Esophagus squamous epithelium (tissue), 5 donors: ENCODE measurements at regions not wholly inside any gene's neighbourhood (a gene's known extent, or its start where the extent isn't known, plus 50 kb on each side); places are given as distances from the start of the nearest gene placed in this dataset.

Experiments
- DNase-seq: peaks from one replicate; lab custom pipeline; 2025; lab: John Stamatoyannopoulos, UW
- H3K27ac ChIP-seq, 4 donors: fragments of 200-600 bp; sonication (generic); one replicate each; pipeline ENCODE4 v1.5.1; 2016 to 2019; ENCODE audit warnings: mild to moderate bottlenecking in 1 of 4
- H3K27me3 ChIP-seq, 4 donors: fragments of 200-600 bp; sonication (generic); 1 replicate in 3 of 4; 2 replicates in 1 of 4; pipeline versions ENCODE4 v1.5.1 to v1.6.0; 2017 to 2021; ENCODE audit warnings: antibody characterized with exemption in 1 of 4
- H3K36me3 ChIP-seq, 3 donors: fragments of 200-600 bp; sonication (generic); one replicate each; pipeline ENCODE4 v1.5.1; 2016 to 2019
- H3K4me1 ChIP-seq, 3 donors: fragments of 200-600 bp; sonication (generic); one replicate each; pipeline ENCODE4 v1.5.1; 2017 to 2019
- H3K4me3 ChIP-seq, 4 donors: fragments of 200-600 bp; sonication (generic); 1 replicate in 3 of 4; 2 replicates in 1 of 4; pipeline ENCODE4 v1.5.1; 2016 to 2019; ENCODE audit warnings: mild to moderate bottlenecking in 2 of 4, moderate library complexity in 1 of 4
- H3K9me3 ChIP-seq, 3 donors: fragments of 200-600 bp; sonication (generic); one replicate each; pipeline ENCODE4 v1.5.1; 2016 to 2019
- POLR2A ChIP-seq, 4 donors: fragments of 450-650 bp; IDR thresholded peaks; one replicate each; pipeline ENCODE4 v1.6.1; 2017; ENCODE audit warnings: antibody characterized with exemption in 4 of 4, mild to moderate bottlenecking in 4 of 4, moderate library complexity in 3 of 4
- WGBS, 2 donors: methylation state at CpG; one replicate each; pipeline ENCODE4 v1.1.5; 2018; 5-methylcytosine and 5-hydroxymethylcytosine counted together
- intact Hi-C: fragments of 100-400 bp; cut with DNase I; formaldehyde crosslinking; loops from one replicate; pipeline ENCODE4 v1.15.0; 2022
- TF ChIP-seq, protein P1 (sequence below), 6 experiments: fragments of 450-650 bp in 4 of 6; fragments of 200-600 bp in 2 of 6; sonication (generic) in 2 of 6; IDR thresholded peaks; one replicate each; pipeline ENCODE4 v1.5.1; 2016 to 2019; ENCODE audit warnings: antibody characterized with exemption in 6 of 6, mild to moderate bottlenecking in 4 of 6, moderate library complexity in 4 of 6
- donor health status: DM: yes; HTN: yes; CAD: no.

DNA sequence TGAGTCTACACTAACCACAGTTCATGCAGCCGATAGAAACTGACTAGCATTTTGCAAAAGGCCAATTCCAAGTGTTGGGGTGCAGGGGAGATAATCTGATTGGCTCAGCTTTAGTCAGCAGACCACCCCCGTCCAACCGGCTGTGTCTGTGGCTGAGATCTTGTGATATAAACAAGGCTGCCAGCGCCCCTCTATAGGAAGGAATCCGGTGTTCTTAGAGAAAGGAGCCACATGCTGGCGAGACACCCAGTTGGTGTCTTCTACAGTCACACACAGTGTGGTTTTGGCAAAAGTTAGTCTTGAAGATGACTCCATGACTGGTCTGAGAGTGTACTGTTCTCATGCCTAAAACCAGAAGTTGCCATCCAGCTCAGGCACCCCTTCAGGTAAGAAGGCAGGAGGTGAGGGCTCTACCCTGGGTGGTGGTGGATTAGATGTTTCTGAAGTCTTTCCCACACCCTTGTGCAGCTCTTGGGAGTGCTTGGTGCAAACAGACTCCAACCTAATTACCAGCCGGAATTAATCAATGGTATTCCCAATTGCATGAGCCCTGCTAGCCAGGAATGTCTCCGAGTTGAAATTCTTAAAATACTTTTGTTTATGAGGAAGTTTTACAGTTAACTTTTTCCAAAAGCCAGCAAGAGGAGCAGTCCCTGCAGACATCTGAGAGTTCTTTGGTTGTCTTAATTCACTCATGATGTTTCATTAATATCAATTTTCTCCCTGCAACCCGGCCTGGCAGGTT lies 172.3 kb upstream of the IRX6 start:
- H3K4me3 ChIP-seq: no peak overlapping the region
- DNase-seq: no peak
- intact Hi-C loops: no loop called here
- no peaks in the 10 kb centered on the region for H3K9me3 ChIP-seq
- no peak for TF ChIP-seq POLR2A (IDR thresholded peaks at IDR 0.05)
- no peak overlapping the region for H3K27ac ChIP-seq
- no peaks in the 10 kb centered on the region for H3K4me1 ChIP-seq
- no peaks in the 10 kb centered on the region for H3K36me3 ChIP-seq
- H3K27me3 ChIP-seq: peaks cover 0 to 16% (median 0%) of the 10 kb centered on the region in 4 donors
- WGBS, 2 donors: 84 to 89% methylated on average over 8 to 9 of the region's 9 CpGs

DNA sequence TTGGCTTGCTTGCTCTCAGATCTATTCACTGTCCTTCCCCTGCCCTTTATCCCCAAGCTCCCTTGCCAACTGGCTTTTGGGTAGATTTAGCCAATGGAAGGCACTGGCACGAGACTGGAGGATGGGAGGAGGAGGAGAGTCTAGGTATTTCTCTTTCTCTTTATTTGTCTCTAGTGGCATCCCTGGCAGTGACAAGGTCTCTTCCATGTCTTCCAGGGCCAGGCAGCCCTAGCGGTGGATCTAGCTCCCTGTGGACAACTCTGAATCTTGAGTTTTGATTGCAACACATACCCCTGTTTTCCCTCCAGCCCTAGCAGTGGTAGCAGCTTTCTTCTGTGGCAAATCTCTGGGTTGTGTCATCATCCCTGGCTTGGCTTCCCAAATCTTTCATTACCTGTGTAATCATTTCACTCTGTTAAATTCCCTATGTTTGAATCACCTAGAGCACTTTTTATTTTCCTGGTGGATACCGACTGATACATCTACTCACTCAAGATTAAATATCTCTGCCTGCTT lies 171.1 kb upstream of the IRX6 start:
- H3K4me3 ChIP-seq: no peak overlapping the region
- no peaks in the 10 kb centered on the region for H3K4me1 ChIP-seq
- DNase-seq: no peak
- no peaks in the 10 kb centered on the region for H3K36me3 ChIP-seq
- H3K27me3 ChIP-seq: peaks cover 0 to 16% (median 0%) of the 10 kb centered on the region in 4 donors
- no peak overlapping the region for H3K27ac ChIP-seq
- intact Hi-C loops: no loop called here
- no peaks in the 10 kb centered on the region for H3K9me3 ChIP-seq
- TF ChIP-seq, protein P1, sequence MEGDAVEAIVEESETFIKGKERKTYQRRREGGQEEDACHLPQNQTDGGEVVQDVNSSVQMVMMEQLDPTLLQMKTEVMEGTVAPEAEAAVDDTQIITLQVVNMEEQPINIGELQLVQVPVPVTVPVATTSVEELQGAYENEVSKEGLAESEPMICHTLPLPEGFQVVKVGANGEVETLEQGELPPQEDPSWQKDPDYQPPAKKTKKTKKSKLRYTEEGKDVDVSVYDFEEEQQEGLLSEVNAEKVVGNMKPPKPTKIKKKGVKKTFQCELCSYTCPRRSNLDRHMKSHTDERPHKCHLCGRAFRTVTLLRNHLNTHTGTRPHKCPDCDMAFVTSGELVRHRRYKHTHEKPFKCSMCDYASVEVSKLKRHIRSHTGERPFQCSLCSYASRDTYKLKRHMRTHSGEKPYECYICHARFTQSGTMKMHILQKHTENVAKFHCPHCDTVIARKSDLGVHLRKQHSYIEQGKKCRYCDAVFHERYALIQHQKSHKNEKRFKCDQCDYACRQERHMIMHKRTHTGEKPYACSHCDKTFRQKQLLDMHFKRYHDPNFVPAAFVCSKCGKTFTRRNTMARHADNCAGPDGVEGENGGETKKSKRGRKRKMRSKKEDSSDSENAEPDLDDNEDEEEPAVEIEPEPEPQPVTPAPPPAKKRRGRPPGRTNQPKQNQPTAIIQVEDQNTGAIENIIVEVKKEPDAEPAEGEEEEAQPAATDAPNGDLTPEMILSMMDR (IDR thresholded peaks at IDR 0.05): no peak
- no peak for TF ChIP-seq POLR2A (IDR thresholded peaks at IDR 0.05)
- WGBS, 2 donors: 51 to 85% methylated on average over 2 to 3 of the region's 3 CpGs

DNA sequence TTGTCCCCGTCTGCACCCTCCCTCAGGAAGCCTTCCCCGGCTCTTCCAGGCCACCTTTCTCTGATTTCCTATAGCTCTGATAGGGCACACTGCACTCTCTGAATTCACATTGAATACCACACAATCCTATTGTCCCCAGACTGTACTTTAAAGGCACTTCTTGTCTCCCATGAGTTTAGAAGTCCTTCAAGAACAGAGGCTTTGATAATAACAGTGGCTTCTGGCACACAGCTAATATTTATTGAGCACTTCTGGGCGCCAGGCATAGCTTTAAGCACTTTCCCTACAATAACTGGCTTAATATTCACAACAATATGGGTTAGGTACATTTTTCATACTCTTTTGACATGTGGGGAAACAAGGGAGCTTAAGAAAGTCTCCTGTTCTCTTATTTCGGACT lies 169.7 kb upstream of the IRX6 start:
- Histone ChIP-seq H3K27ac (no peak overlapping the region), H3K4me3 (no peak overlapping the region), H3K36me3 (no peaks in the 10 kb centered on the region), H3K27me3 (peaks cover 0 to 16% (median 0%) of the 10 kb centered on the region in 4 donors), H3K4me1 (no peaks in the 10 kb centered on the region), H3K9me3 (no peaks in the 10 kb centered on the region)
- WGBS, 2 donors: 41 to 43% methylated on average over 4 of the region's 4 CpGs
- intact Hi-C loops: no loop called here
- TF ChIP-seq, protein P1 (IDR thresholded peaks at IDR 0.05): no peak
- TF ChIP-seq POLR2A (IDR thresholded peaks at IDR 0.05): no peak
- no peak for DNase-seq

DNA sequence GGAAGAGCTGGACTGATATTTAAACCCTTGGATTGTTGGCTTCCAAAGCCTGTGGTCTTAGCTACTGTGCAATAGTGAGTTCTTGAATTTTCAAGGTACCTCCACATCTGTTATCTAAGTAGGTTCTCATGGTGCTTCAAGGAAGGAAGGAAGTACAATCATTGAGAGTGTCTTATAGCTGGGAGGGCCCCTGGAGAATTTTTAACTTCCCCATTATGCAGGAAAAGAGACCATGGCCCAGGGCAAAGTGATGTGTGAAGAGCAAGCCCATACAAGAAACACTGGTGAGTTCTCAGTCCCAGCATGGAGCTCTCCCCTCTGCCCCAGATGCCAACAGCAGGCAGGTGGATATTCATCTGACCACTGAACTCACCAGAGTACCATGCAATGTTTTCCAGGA lies 169.0 kb upstream of the IRX6 start:
- H3K9me3 ChIP-seq: no peaks in the 10 kb centered on the region
- no peak for DNase-seq
- H3K4me3 ChIP-seq: no peak overlapping the region
- no peaks in the 10 kb centered on the region for H3K36me3 ChIP-seq
- H3K27ac ChIP-seq: no peak overlapping the region
- no peak for TF ChIP-seq POLR2A (IDR thresholded peaks at IDR 0.05)
- TF ChIP-seq, protein P1 (IDR thresholded peaks at IDR 0.05): no peak
- no peaks in the 10 kb centered on the region for H3K4me1 ChIP-seq
- H3K27me3 ChIP-seq: peaks cover 0 to 16% (median 0%) of the 10 kb centered on the region in 4 donors
- intact Hi-C loops: no loop called here

DNA sequence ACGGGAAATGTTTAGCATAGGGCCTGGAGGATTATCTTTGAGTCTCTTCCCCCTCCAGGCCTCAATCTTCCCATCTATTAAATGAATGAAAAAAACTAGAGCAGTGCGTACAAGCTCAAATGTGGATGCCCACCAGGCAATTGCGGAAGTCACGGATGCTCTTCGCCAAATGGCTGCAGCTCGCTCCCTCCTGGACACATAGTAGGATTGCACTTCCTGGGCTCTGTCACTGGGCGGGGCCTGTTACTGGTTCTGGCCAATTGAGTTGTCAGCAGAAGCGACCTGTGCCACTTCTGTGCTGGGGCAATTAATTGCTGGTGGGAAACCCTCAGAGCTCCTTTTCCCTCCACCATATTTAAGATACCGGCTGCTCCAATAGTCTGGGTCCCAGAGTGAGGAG lies 168.2 kb upstream of the IRX6 start:
- H3K4me1 ChIP-seq: no peaks in the 10 kb centered on the region
- no peak for TF ChIP-seq POLR2A (IDR thresholded peaks at IDR 0.05)
- TF ChIP-seq, protein P1 (IDR thresholded peaks at IDR 0.05): no peak

More for the DNA sequence above, 168.2 kb upstream of the IRX6 start:
- no peaks in the 10 kb centered on the region for H3K36me3 ChIP-seq
- peaks cover 0 to 16% (median 0%) of the 10 kb centered on the region in 4 donors for H3K27me3 ChIP-seq
- intact Hi-C loops: no loop called here
- H3K4me3 ChIP-seq: no peak overlapping the region
- DNase-seq: no peak
- 91% methylated on average over 6 to 8 of the region's 9 CpGs for WGBS, 2 donors
- no peak overlapping the region for H3K27ac ChIP-seq
- H3K9me3 ChIP-seq: no peaks in the 10 kb centered on the region
